Suprapubic skin (tissue), 4 donors: ENCODE measurements at regions not wholly inside any gene's neighbourhood (a gene's known extent, or its start where the extent isn't known, plus 50 kb on each side); places are given as distances from the start of the nearest gene placed in this dataset.

Source experiments
- DNase-seq, 2 donors: peaks; one replicate each; pipeline ENCODE4 v3.0.0-alpha.2; 2019; ENCODE audit warnings: low spot score in 2 of 2
- H3K27ac ChIP-seq: fragments of 200-600 bp; sonication (generic); one replicate; pipeline ENCODE4 v1.5.1; 2019
- H3K27me3 ChIP-seq: fragments of 200-600 bp; sonication (generic); one replicate; pipeline ENCODE4 v1.5.1; 2019
- H3K36me3 ChIP-seq: fragments of 200-600 bp; sonication (generic); one replicate; pipeline ENCODE4 v1.5.1; 2019
- H3K4me1 ChIP-seq: fragments of 200-600 bp; sonication (generic); one replicate; pipeline ENCODE4 v1.5.1; 2019
- H3K4me3 ChIP-seq: fragments of 200-600 bp; sonication (generic); one replicate; pipeline ENCODE4 v1.5.1; 2019; ENCODE audit warnings: mild to moderate bottlenecking
- H3K9me3 ChIP-seq: fragments of 200-600 bp; sonication (generic); one replicate; pipeline ENCODE4 v1.5.1; 2019
- EP300 ChIP-seq: sonication (generic); formaldehyde crosslinking; IDR thresholded peaks from one replicate; pipeline ENCODE4 v1.6.1; 2017; ENCODE audit warnings: antibody characterized with exemption
- POLR2A ChIP-seq, 2 donors: fragments of 450-650 bp; IDR thresholded peaks; one replicate each; pipeline ENCODE4 v1.6.1; 2017; ENCODE audit warnings: antibody characterized with exemption in 2 of 2, mild to moderate bottlenecking in 2 of 2, moderate library complexity in 2 of 2
- POLR2AphosphoS5 ChIP-seq, 3 donors: sonication (generic); formaldehyde crosslinking; IDR thresholded peaks; one replicate each; pipeline ENCODE4 v1.6.1; 2017; ENCODE audit warnings: antibody characterized with exemption in 3 of 3
- WGBS: methylation state at CpG from one replicate; pipeline ENCODE4 v1.1.5; 2018; 5-methylcytosine and 5-hydroxymethylcytosine counted together
- TF ChIP-seq, protein P1 (sequence below), 2 donors: fragments of 200-600 bp in 1 of 2; fragments of 450-650 bp in 1 of 2; sonication (generic) in 1 of 2; IDR thresholded peaks; one replicate each; pipeline ENCODE4 v1.5.1; 2016 to 2019; ENCODE audit warnings: antibody characterized with exemption in 2 of 2, mild to moderate bottlenecking in 1 of 2, moderate library complexity in 1 of 2

DNA sequence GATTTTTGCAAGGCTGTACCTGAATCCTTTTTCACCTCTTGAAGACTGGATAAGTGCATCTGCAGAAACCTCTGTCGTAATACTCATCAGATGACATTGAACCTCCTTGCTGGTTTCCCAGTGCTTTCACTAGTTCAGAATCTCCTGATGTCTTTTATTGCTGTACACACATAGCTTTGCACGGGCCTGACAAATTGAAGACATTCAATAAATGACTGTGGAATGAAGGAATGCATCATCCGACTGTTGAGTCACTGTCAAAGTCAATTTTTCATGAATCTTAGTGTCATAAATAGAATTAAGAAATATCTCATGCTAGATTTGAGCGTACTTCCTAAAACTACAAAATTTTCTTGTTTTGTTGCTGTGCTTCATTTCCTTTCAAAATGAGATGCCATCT lies 598.2 kb upstream of the MAP3K7 start:
- WGBS = 62% methylated on average over 4 of the region's 4 CpGs
- Histone ChIP-seq H3K4me1 (no peaks in the 10 kb centered on the region), H3K36me3 (no peaks in the 10 kb centered on the region), H3K27me3 (no peaks in the 10 kb centered on the region), H3K4me3 (no peak overlapping the region), H3K27ac (no peak overlapping the region), H3K9me3 (no peaks in the 10 kb centered on the region)
- TF ChIP-seq, protein P1, sequence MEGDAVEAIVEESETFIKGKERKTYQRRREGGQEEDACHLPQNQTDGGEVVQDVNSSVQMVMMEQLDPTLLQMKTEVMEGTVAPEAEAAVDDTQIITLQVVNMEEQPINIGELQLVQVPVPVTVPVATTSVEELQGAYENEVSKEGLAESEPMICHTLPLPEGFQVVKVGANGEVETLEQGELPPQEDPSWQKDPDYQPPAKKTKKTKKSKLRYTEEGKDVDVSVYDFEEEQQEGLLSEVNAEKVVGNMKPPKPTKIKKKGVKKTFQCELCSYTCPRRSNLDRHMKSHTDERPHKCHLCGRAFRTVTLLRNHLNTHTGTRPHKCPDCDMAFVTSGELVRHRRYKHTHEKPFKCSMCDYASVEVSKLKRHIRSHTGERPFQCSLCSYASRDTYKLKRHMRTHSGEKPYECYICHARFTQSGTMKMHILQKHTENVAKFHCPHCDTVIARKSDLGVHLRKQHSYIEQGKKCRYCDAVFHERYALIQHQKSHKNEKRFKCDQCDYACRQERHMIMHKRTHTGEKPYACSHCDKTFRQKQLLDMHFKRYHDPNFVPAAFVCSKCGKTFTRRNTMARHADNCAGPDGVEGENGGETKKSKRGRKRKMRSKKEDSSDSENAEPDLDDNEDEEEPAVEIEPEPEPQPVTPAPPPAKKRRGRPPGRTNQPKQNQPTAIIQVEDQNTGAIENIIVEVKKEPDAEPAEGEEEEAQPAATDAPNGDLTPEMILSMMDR (IDR thresholded peaks at IDR 0.05) = no peak
- TF ChIP-seq POLR2AphosphoS5 (IDR thresholded peaks at IDR 0.05) (no peak), EP300 (no peak), POLR2A (IDR thresholded peaks at IDR 0.05) (no peak)
- DNase-seq = no peak

DNA sequence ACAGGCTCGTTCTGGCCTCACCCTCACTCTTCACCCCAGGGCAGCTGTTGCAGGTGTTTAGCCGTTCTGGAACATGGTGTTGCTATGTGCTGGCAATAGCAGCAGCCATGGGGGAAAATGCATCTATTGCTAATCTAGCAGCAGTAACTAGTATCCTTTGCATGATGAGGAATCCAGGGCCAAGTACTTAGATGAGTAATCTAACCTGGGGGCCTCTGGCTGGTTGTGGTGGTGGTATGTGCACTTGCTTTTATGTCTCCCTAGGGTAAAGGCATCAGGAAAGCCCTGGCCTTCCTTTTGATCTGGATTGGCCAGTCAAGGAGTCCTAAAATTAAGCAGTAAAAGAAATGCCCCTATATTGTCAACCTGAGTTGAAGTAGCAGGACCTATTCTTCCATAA lies 594.5 kb upstream of the MAP3K7 start:
- TF ChIP-seq POLR2A (IDR thresholded peaks at IDR 0.05) (no peak), EP300 (no peak), POLR2AphosphoS5 (IDR thresholded peaks at IDR 0.05) (no peak)
- TF ChIP-seq, protein P1 (IDR thresholded peaks at IDR 0.05) = no peak
- H3K27me3 ChIP-seq = no peaks in the 10 kb centered on the region
- DNase-seq = no peak
- no peaks in the 10 kb centered on the region for H3K9me3 ChIP-seq
- H3K4me1 ChIP-seq = no peaks in the 10 kb centered on the region
- 54% methylated on average over 2 of the region's 2 CpGs for WGBS
- H3K27ac ChIP-seq = no peak overlapping the region
- H3K36me3 ChIP-seq = no peaks in the 10 kb centered on the region
- no peak overlapping the region for H3K4me3 ChIP-seq

DNA sequence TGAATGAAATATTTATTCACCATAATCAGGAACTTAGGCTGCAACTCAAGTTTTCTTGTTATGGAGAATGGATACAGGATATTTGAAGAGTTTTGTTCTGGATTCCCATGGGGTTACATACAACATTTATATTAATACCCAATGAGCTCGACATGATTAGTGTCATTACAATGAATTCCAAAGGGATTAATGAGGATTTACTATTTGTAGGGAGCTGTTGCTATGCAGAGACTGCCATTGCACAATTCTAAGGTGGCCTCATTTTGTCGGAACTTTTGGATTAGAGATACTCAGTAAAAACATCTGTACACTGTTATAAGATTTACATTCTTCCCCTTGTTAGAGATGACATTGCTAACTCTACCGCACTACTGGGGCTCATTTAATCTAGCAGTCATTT lies 586.8 kb upstream of the MAP3K7 start:
- H3K27me3 ChIP-seq = no peaks in the 10 kb centered on the region
- H3K27ac ChIP-seq = no peak overlapping the region
- no peaks in the 10 kb centered on the region for H3K9me3 ChIP-seq
- TF ChIP-seq, protein P1 (IDR thresholded peaks at IDR 0.05) = no peak
- no peak for TF ChIP-seq POLR2A (IDR thresholded peaks at IDR 0.05)
- no peak for TF ChIP-seq POLR2AphosphoS5 (IDR thresholded peaks at IDR 0.05)
- no peak for TF ChIP-seq EP300
- no peak overlapping the region for H3K4me3 ChIP-seq
- WGBS = 61% methylated on average over 3 of the region's 3 CpGs
- DNase-seq = no peak
- no peaks in the 10 kb centered on the region for H3K36me3 ChIP-seq
- no peaks in the 10 kb centered on the region for H3K4me1 ChIP-seq

DNA sequence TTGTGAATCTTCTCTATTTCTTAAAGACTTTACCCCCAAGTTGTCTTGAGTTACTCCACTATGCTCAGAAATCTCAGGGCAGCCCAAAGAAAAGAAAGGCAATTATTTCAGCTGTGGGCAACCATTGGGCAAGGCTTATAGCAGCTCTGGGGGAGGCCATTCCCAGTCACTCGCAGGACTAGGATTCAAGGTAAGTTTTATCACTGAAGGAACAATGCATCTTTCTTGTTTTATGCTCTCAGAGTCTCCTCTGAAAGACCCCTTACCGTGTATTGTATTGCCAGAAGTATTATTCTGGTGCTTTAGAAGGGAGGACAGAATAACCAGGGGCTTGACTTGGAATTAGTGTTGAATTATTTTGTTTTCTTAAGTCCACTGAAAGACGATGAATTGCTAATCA lies 586.3 kb upstream of the MAP3K7 start:
- H3K4me3 ChIP-seq = no peak overlapping the region
- H3K27ac ChIP-seq = no peak overlapping the region
- no peaks in the 10 kb centered on the region for H3K36me3 ChIP-seq
- TF ChIP-seq, protein P1 (IDR thresholded peaks at IDR 0.05) = no peak
- no peak for TF ChIP-seq EP300
- TF ChIP-seq POLR2A (IDR thresholded peaks at IDR 0.05) = no peak
- no peak for TF ChIP-seq POLR2AphosphoS5 (IDR thresholded peaks at IDR 0.05)
- no peaks in the 10 kb centered on the region for H3K9me3 ChIP-seq
- no peaks in the 10 kb centered on the region for H3K27me3 ChIP-seq
- no peaks in the 10 kb centered on the region for H3K4me1 ChIP-seq
- WGBS = 89% methylated on average over 3 of the region's 3 CpGs
- no peak for DNase-seq

DNA sequence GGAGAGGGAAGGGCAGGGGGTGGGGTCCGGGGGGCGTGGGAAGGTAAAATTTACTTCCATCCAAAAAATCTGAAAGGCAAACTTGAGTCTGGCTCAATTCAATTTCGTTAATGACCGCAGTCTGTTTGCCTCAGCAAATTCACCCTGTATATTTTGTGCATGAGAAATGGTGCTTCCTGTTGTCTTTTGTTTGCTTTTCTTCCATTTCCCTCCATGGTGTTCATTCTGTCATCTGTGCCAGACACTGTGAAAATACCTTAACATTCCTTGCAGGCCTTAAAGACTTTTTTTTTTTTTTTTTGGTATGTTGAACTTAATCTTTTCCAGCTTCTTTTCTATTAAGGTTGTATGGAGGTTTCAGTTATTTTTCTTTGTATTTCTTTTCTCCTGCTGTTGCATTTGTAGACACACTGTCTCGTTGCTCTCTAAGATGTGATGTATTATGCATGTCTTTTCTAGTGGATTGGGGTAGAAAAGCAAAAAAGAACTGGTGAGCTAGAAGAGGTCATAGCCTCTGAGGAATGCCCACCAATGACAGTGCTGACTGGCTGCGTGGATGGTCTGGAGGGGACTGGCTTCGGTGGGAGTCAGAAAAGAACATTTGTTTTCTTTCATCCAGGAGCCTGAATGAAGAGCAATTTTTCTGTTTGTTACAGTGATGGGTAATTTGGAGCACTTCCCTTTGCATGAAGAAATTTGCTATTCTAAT lies 585.0 kb upstream of the MAP3K7 start:
- no peaks in the 10 kb centered on the region for H3K36me3 ChIP-seq
- WGBS = 69% methylated on average over 7 of the region's 7 CpGs
- no peaks in the 10 kb centered on the region for H3K9me3 ChIP-seq
- H3K4me3 ChIP-seq = no peak overlapping the region
- no peak overlapping the region for H3K27ac ChIP-seq
- H3K4me1 ChIP-seq = no peaks in the 10 kb centered on the region
- H3K27me3 ChIP-seq = no peaks in the 10 kb centered on the region
- TF ChIP-seq POLR2AphosphoS5 (IDR thresholded peaks at IDR 0.05) (no peak), EP300 (no peak), POLR2A (IDR thresholded peaks at IDR 0.05) (no peak)
- TF ChIP-seq, protein P1 (IDR thresholded peaks at IDR 0.05) = no peak
- DNase-seq = no peak
